Gastrocnemius medialis (tissue), 4 donors: ENCODE measurements at regions not wholly inside any gene's neighbourhood (a gene's known extent, or its start where the extent isn't known, plus 50 kb on each side); places are given as distances from the start of the nearest gene placed in this dataset.
"Not testable (repeated sequence)": the region's sequence is repeated elsewhere in the genome, so short reads cannot be mapped to it uniquely, and the experiment has no call there.

Experiments used
- POLR2A ChIP-seq, 2 donors: fragments of 450-650 bp; IDR thresholded peaks; one replicate each; pipeline ENCODE4 v1.6.1; 2017; ENCODE audit warnings: antibody characterized with exemption in 2 of 2, mild to moderate bottlenecking in 2 of 2, moderate library complexity in 2 of 2
- TF ChIP-seq, protein P1 (sequence below), 5 experiments: fragments of 450-650 bp in 3 of 5; fragments of 200-600 bp in 2 of 5; sonication (generic) in 2 of 5; IDR thresholded peaks in 4 of 5; conservative IDR thresholded peaks in 1 of 5; 1 replicate in 4 of 5; 2 replicates in 1 of 5; pipeline ENCODE4 v1.5.1; 2016 to 2019; ENCODE audit warnings: antibody characterized with exemption in 5 of 5, mild to moderate bottlenecking in 3 of 5, moderate library complexity in 3 of 5

DNA sequence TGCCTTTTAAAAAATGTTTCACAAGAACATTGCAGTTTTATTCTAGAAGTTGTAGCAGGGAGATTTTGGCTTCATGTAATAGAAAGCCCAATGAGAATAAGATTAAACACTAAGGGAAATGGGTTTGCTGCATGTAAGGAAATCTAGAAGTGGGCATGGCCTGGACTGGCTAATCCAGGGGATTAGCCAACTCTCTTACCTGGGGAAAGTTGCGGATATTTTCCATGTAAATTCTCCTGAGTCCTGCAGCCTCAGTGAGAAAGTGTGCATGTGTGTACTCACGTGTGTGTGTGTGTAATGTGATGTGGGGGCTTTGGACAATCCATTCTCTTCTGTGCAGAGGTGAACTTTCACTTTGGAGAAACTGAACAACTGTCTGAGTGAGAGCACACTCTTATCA is 775.1 kb upstream of the TPTE start:
- TF ChIP-seq, protein P1, sequence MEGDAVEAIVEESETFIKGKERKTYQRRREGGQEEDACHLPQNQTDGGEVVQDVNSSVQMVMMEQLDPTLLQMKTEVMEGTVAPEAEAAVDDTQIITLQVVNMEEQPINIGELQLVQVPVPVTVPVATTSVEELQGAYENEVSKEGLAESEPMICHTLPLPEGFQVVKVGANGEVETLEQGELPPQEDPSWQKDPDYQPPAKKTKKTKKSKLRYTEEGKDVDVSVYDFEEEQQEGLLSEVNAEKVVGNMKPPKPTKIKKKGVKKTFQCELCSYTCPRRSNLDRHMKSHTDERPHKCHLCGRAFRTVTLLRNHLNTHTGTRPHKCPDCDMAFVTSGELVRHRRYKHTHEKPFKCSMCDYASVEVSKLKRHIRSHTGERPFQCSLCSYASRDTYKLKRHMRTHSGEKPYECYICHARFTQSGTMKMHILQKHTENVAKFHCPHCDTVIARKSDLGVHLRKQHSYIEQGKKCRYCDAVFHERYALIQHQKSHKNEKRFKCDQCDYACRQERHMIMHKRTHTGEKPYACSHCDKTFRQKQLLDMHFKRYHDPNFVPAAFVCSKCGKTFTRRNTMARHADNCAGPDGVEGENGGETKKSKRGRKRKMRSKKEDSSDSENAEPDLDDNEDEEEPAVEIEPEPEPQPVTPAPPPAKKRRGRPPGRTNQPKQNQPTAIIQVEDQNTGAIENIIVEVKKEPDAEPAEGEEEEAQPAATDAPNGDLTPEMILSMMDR (IDR thresholded peaks at IDR 0.05 in 4 of 5, conservative IDR thresholded peaks at IDR 0.05 in 1 of 5) = not testable (repeated sequence)
- TF ChIP-seq POLR2A (IDR thresholded peaks at IDR 0.05) = not testable (repeated sequence)
